GM18867 (cell line): ENCODE measurements at regions not wholly inside any gene's neighbourhood (a gene's known extent, or its start where the extent isn't known, plus 50 kb on each side); places are given as distances from the start of the nearest gene placed in this dataset.

ENCODE experiments used
- ATAC-seq: cut with Tn5 transposase; IDR thresholded peaks from one replicate; pipeline ENCODE4 v1.9.1; 2021; ENCODE audit warnings: mild to moderate bottlenecking, moderate library complexity; ENCODE audit not compliant: unreplicated experiment

GRCh38 chr2:238650536-238650935 lies 197.3 kb upstream of the TWIST2 start:
- ATAC-seq: no peak

- no peak for ATAC-seq
Measured at GRCh38 chr2:238651306-238652052, 196.4 kb upstream of the TWIST2 start.

- ATAC-seq: no peak
Measured at GRCh38 chr2:238652053-238652770, 195.7 kb upstream of the TWIST2 start.

GRCh38 chr2:238652771-238653157 lies 195.1 kb upstream of the TWIST2 start:
- ATAC-seq: no peak

- ATAC-seq: no peak
Measured at GRCh38 chr2:238653431-238654109, 194.3 kb upstream of the TWIST2 start.

- ATAC-seq: no peak
Measured at GRCh38 chr2:238654479-238655197, 193.2 kb upstream of the TWIST2 start.

GRCh38 chr2:238655198-238655860 lies 192.6 kb upstream of the TWIST2 start:
- no peak for ATAC-seq

- ATAC-seq: no peak
Measured at GRCh38 chr2:238655974-238656722, 191.7 kb upstream of the TWIST2 start.

GRCh38 chr2:238657132-238658053 lies 190.5 kb upstream of the TWIST2 start:
- no peak for ATAC-seq

- no peak for ATAC-seq
Measured at GRCh38 chr2:238658054-238658407, 189.9 kb upstream of the TWIST2 start.

GRCh38 chr2:238658820-238659219 lies 189.1 kb upstream of the TWIST2 start:
- ATAC-seq: no peak

- no peak for ATAC-seq
Measured at GRCh38 chr2:238659231-238659630, 188.7 kb upstream of the TWIST2 start.

GRCh38 chr2:238663586-238663985 lies 184.3 kb upstream of the TWIST2 start:
- no peak for ATAC-seq

GRCh38 chr2:238665919-238666318 lies 182.0 kb upstream of the TWIST2 start:
- ATAC-seq: no peak

- ATAC-seq: no peak
Measured at GRCh38 chr2:238666543-238666942, 181.3 kb upstream of the TWIST2 start.

GRCh38 chr2:238667008-238667407 lies 180.9 kb upstream of the TWIST2 start:
- ATAC-seq: no peak

GRCh38 chr2:238667639-238668038 lies 180.2 kb upstream of the TWIST2 start:
- no peak for ATAC-seq

- ATAC-seq: no peak
Measured at GRCh38 chr2:238668426-238668825, 179.5 kb upstream of the TWIST2 start.

- no peak for ATAC-seq
Measured at GRCh38 chr2:238669046-238669445, 178.8 kb upstream of the TWIST2 start.
